ENCODE measurements at regions not wholly inside any gene's neighbourhood (a gene's known extent, or its start where the extent isn't known, plus 50 kb on each side); places are given as distances from the start of the nearest gene placed in this dataset.

GRCh38 chr16:73845238-73846006, 451.2 kb upstream of the PSMD7 start:
- H3K27me3 ChIP-seq, result no peaks in the 10 kb centered on the region
- H3K27ac ChIP-seq, result no peak overlapping the region
- WGBS, 2 donors, result 65 to 75% methylated on average over 7 of the region's 7 CpGs
- no peak for DNase-seq (ENCODE audit: low spot score in 2 of 2)
- no peak overlapping the region for H3K4me3 ChIP-seq
- H3K36me3 ChIP-seq, result no peaks in the 10 kb centered on the region
- TF ChIP-seq EP300 (IDR thresholded peaks at IDR 0.05) (no peak), POLR2A (IDR thresholded peaks at IDR 0.05) (no peak)
- TF ChIP-seq, protein P1, sequence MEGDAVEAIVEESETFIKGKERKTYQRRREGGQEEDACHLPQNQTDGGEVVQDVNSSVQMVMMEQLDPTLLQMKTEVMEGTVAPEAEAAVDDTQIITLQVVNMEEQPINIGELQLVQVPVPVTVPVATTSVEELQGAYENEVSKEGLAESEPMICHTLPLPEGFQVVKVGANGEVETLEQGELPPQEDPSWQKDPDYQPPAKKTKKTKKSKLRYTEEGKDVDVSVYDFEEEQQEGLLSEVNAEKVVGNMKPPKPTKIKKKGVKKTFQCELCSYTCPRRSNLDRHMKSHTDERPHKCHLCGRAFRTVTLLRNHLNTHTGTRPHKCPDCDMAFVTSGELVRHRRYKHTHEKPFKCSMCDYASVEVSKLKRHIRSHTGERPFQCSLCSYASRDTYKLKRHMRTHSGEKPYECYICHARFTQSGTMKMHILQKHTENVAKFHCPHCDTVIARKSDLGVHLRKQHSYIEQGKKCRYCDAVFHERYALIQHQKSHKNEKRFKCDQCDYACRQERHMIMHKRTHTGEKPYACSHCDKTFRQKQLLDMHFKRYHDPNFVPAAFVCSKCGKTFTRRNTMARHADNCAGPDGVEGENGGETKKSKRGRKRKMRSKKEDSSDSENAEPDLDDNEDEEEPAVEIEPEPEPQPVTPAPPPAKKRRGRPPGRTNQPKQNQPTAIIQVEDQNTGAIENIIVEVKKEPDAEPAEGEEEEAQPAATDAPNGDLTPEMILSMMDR (IDR thresholded peaks at IDR 0.05), result no peak
- H3K9me3 ChIP-seq, result no peaks in the 10 kb centered on the region
- H3K4me1 ChIP-seq, result no peaks in the 10 kb centered on the region

GRCh38 chr16:73840728-73841127, 455.9 kb upstream of the PSMD7 start:
- Histone ChIP-seq H3K27ac (no peak overlapping the region), H3K27me3 (no peaks in the 10 kb centered on the region), H3K4me3 (no peak overlapping the region), H3K4me1 (no peaks in the 10 kb centered on the region), H3K36me3 (no peaks in the 10 kb centered on the region), H3K9me3 (no peaks in the 10 kb centered on the region)
- WGBS, 2 donors, result 64 to 71% methylated on average over 4 of the region's 4 CpGs
- DNase-seq (ENCODE audit: low spot score in 2 of 2), result no peak
- no peak for TF ChIP-seq POLR2A (IDR thresholded peaks at IDR 0.05)
- no peak for TF ChIP-seq EP300 (IDR thresholded peaks at IDR 0.05)
- TF ChIP-seq, protein P1 (IDR thresholded peaks at IDR 0.05), result no peak

- H3K4me3 ChIP-seq, result no peak overlapping the region
- H3K36me3 ChIP-seq, result no peaks in the 10 kb centered on the region
- TF ChIP-seq, protein P1 (IDR thresholded peaks at IDR 0.05), result no peak
- TF ChIP-seq POLR2A (IDR thresholded peaks at IDR 0.05) (no peak), EP300 (IDR thresholded peaks at IDR 0.05) (no peak)
- no peaks in the 10 kb centered on the region for H3K4me1 ChIP-seq
- no peaks in the 10 kb centered on the region for H3K9me3 ChIP-seq
- WGBS, 2 donors, result 75 to 76% methylated on average over 8 of the region's 8 CpGs
- DNase-seq (ENCODE audit: low spot score in 2 of 2), result no peak
- H3K27me3 ChIP-seq, result no peaks in the 10 kb centered on the region
- H3K27ac ChIP-seq, result no peak overlapping the region
Measured at GRCh38 chr16:73831220-73831619, 465.4 kb upstream of the PSMD7 start.

DNA sequence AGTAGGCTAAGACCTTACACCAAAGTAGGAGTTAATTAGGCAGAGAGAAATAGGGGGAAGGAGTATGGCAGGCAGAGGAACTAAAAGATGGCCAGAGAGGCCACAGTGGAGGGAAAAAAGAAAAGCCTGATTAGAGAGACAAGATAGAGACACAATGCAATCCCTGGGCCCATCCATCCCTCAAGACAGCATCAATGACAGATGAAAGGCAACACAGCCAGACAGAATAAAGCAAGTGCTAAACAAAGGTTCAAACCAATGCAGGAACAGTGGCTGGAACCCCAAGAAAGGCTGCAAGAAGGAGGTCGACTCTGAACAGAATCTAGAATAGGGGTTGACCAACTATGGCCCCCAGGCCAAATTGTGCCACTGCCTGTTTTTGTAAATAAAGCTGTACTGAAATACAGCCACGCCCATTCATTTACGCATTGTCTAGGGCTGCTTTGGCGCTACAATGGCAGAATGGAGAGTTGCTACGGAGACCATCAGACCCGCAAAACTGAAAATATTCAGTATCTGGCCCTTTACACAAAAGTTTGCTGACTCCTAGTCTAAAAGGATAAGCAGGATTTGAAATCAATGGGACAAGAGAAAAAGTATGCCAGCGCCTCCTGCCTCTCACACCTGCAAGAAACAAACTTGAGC, 473.3 kb upstream of the PSMD7 start:
- Histone ChIP-seq H3K27me3 (no peaks in the 10 kb centered on the region), H3K36me3 (no peaks in the 10 kb centered on the region), H3K9me3 (peaks cover 0 to 8% (median 0%) of the 10 kb centered on the region in 4 donors), H3K27ac (no peak overlapping the region), H3K4me1 (no peaks in the 10 kb centered on the region), H3K4me3 (no peak overlapping the region)
- TF ChIP-seq POLR2A (IDR thresholded peaks at IDR 0.05), result no peak
- no peak for TF ChIP-seq EP300 (IDR thresholded peaks at IDR 0.05)
- TF ChIP-seq, protein P1 (IDR thresholded peaks at IDR 0.05), result no peak
- no peak for DNase-seq (ENCODE audit: low spot score in 2 of 2)
- 88 to 91% methylated on average over 7 of the region's 7 CpGs for WGBS, 2 donors

Measured in tibial nerve (tissue), 4 donors.